HG03196 (cell line): ENCODE measurements at regions not wholly inside any gene's neighbourhood (a gene's known extent, or its start where the extent isn't known, plus 50 kb on each side); places are given as distances from the start of the nearest gene placed in this dataset.
"Not testable (repeated sequence)": the region's sequence is repeated elsewhere in the genome, so short reads cannot be mapped to it uniquely, and the experiment has no call there.

Experiments used
- ATAC-seq: cut with Tn5 transposase; IDR thresholded peaks from one replicate; pipeline ENCODE4 v1.9.1; 2021; ENCODE audit not compliant: unreplicated experiment

DNA sequence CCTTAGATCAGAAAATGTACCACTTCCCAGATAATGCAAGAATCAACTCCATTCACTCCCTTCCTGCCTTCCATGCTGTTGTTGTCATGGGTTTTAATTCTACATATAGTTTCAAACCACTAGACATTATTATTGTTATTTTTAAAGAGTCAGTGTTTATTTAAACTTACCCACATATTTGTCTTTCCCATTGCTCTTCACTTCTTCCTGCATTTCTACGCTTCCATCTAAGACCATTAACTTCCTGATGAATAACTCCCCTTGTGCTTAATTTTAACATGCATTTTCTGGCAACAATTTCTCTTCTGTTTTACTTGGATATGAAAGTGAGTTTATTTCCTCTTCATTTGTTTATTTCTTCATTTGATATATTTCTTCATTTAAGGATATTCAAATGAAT lies 127.1 kb upstream of the FHIT start:
- ATAC-seq, result no peak

DNA sequence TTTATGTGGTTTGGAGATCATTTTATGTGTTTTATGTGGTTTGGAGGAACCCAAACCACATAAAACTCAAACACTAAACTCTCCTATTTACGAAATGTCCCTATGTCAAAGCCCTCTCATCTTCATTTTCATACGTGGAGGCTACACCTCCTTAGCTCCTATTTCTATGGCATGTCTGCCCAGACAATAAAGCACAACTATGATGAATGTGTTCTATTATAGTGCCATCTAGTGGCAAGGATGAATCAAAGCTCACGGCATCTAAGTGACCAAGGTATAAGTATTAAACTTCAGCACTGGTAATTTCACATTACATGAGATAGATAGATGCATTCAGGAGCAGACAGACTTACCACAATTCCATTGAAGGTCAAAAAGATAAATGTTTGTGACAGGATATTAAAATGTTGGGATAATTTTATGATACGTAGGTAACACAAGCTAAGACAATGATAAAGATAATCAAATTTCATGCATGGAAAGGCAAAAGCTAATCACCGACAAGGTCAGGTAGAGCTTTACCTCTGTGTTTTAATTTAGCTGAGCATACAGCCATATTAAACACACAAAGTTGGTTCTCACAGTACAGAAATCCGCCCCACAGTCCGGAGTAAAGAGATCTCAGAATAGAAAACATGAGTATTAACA lies 130.6 kb upstream of the FHIT start:
- no peak for ATAC-seq

DNA sequence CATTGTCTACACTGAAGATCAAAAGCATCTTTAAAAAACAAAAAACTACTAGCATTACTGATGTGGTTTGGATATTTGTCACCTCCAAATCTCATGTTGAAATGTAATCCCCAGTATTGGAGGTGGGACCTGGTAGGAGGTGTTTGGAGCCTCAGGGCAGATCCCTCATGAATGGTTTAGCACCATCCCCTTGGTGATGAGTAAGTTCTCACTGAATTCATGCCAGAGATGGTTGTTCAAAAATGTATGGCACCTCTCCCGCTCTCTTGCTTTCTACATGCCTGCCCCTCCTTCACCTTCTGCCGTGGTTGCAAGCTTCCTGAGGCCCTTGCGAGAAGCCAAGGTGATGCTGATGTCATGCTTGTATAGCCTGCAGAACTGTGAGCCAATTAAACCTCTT lies 136.6 kb upstream of the FHIT start:
- ATAC-seq, result no peak

DNA sequence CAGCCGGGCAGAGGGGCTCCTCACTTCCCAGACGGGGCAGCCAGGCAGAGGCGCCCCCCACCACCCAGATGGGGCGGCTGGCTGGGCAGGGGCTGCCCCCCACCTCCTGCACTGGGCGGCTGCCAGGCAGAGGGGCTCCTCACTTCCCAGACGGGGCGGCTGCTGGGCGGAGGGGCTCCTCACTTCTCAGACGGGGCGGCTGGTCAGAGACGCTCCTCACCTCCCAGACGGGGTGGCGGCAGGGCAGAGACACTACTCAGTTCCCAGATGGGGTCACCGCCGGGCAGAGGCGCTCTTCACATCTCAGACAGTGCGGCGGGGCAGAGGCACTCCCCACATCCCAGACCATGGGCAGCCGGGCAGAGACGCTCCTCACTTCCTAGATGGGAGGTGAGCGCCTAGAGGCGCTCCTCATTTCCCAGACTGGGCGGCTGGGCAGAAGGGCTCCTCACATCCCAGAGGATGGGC lies 142.3 kb upstream of the FHIT start:
- ATAC-seq, result not testable (repeated sequence)

DNA sequence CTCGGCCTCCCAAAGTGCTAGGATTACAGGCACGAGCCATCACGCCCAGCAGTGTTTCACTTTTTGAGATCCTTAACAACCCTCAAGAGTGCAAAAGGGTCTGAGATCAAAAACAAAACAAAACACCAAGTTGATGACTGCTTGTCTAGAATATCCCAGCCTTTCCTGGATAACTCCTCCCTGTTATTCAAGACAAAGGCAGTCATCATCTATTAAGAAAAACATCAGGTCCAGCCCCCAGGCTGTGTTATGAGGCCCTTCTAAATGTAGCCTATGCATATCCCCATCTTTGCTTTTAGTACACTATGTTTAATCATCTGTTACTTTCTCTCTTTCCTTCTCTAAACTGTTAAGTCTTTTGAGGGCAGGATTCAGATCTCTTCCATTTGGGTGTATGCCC lies 150.1 kb upstream of the FHIT start:
- ATAC-seq, result no peak

DNA sequence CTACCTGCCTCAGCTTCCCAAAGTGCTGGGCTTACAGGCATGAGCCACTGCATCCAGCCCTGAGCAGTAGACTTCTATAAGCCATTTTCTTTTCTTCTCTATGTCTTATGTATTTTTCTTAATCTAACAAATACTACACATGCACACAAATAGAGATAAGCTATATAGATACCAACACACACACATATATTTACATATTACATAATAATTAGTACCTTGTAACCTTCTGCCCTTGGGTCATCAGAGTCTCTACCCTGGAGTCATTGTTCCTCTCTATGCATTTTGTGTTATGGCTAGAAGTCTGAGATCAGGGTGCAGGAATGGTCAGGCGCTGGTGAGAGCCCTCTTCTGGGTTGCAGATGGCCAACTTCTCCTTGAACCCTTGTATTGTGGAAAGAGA lies 154.0 kb upstream of the PTPRG start:
- no peak for ATAC-seq

DNA sequence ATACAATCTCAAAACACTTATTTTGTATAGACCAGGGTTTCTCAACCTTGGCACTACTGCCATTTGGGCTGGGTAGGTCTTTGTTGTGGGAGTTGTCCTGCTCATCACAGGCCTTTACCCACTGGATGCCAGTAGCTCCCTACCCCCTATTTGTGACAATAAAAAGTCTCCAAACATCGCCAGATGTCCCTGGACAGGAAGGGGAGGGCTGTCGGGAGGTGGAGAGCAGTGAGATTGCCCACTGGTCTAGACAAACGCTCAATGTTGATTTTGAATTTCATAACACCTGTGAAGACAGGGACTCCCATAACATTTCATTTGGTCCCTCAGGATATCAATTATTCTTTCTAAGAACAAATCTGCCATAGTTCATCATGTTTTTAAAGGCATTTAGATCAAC lies 151.7 kb upstream of the PTPRG start:
- no peak for ATAC-seq

DNA sequence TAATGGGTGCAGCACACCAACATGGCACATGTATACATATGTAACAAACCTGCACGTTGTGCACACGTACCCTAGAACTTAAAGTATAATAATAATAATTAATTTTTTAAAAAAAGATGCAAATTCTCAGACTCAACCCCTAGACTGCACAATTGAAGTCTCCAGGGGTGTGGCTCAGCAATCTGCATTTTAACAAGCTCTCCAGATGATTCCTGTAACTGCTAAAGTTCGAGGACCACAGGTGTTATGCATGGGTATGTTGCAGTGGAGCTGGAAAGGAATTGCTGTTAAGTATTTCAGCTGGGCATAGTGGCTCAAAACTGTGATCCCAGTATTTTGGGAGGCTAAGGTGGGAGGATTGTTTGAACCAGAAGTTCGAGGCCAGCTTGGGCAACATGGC lies 151.0 kb upstream of the PTPRG start:
- ATAC-seq, result not testable (repeated sequence)

DNA sequence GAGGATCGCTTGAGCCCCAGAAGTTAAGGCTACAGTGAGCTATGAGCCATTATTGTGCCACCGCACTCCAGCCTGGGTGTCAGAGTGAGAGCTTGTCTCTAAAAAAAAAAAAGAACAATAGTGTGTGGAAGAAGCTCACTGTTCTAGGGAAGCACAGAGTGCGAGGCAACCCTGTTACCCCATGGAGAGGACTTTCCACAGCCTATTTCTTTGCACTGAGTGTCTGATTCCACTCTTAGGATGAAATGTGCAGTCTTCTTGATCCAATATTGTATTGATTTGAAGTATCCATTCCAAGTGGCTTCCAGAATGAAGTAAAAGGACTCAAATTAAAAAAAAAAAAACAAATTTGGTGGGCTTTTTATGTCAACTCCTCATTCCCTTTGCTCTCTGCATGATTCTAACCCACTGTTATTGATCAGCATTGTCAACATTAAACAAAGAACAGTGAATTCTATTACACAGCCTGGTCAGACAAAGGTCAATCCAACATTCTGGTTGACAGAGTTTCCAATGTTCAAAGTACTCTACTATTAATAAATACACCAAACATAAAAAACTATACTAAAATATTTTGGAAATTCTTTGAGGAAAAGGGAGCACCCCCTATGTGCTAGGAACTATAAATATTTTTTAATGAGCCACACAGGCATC lies 150.2 kb upstream of the PTPRG start:
- no peak for ATAC-seq

DNA sequence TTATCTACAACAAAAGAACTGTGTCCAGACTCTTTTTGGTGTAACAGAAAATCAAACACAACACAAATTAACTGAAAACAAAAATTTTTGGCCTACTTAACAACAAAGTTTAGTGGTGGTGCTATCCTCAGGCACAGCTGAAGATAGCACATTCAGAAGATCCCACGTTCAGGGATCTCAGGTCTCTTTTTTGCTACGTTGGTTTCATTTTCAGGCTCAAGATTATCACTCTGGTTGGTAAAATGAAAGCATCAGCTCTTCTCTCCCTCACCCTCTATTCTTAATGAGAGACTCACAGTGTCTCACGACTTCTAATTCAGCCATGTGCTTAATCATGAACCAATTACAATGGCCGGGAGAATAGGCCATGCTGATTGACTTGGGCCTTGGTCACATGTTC lies 146.9 kb upstream of the PTPRG start:
- ATAC-seq, result no peak

DNA sequence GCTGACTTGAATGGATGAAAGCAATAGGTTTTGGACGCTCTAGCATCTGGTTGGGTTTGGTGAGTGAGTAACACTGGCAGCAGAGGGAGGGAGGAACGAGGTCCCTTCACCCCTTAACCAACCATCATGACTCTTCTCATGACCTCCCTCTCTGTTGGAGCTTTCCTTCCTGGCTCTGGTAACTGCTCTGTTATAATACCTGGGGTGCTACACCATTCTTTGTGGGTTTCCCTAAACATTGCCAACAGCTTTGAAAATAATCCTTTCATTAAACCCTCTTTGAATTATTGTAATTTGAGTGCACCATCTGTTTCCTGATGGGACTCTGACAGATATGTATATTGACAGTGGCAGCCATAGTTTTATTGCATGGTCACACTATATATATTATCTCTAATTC lies 146.2 kb upstream of the PTPRG start:
- no peak for ATAC-seq

DNA sequence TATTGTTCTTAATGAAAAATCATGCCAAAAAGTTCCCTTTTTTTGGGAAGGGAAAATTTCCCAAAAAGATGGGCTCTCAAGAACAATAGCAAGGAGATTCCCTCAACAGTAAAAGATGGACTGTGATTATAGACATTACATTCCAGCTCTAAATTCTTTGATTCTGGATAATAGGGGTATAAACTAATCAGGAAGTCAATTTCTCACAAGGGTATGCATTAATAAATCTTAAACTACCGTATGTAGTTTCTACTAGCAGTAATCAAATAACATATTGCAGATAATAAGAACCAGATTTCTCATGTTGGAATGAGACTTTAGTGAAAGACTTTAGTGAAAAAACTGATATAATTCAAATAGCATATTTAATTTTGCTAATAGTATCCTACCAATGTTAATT lies 144.8 kb upstream of the PTPRG start:
- no peak for ATAC-seq

DNA sequence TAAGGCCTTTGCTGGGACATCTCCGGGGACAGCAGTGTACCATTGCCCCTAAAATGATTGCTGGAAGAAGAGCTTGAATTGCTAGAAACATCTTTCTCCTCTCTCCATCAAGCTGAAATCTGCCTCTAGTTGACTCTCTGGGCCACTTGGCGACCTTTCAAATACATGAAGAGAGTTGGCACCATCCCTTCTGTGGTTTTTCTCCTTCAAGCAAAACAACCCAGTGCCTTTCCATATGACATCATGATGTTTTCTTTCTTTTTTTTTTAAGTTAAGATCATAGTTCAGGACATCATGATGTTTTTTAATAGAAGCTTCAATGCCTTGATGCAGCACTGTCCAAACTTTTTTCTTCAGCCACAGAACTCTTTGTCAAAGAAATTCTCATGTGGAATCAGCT lies 144.0 kb upstream of the PTPRG start:
- ATAC-seq, result no peak

DNA sequence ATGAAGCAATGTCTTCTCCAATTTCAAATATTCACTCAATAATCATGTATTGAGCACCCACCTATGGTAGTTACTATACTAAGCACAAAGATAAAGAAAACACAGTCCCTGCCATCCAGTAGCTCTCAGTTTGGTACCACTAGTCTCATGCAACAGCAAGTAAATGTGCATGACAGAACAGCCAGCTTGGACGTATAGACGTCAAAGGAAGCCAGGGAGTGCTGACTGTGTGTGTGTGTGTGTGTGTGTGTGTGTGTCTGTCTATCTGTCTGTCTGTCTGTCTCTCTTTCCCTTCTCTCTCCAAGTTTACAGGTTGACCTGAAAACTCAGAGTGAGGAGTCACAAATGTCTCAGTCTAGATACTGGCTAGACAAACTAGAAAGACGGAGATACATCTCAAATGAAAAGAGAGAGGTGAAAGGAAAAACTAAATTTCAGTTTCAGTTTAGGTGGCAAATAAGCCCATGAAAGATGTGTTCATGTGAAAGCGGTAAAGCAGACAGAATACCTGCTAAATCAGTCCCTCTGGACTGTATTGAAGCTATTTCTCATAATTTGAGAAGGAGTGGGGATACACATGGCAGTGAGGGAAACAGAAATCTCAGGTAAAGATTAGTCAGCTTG lies 141.1 kb upstream of the PTPRG start:
- ATAC-seq, result no peak

DNA sequence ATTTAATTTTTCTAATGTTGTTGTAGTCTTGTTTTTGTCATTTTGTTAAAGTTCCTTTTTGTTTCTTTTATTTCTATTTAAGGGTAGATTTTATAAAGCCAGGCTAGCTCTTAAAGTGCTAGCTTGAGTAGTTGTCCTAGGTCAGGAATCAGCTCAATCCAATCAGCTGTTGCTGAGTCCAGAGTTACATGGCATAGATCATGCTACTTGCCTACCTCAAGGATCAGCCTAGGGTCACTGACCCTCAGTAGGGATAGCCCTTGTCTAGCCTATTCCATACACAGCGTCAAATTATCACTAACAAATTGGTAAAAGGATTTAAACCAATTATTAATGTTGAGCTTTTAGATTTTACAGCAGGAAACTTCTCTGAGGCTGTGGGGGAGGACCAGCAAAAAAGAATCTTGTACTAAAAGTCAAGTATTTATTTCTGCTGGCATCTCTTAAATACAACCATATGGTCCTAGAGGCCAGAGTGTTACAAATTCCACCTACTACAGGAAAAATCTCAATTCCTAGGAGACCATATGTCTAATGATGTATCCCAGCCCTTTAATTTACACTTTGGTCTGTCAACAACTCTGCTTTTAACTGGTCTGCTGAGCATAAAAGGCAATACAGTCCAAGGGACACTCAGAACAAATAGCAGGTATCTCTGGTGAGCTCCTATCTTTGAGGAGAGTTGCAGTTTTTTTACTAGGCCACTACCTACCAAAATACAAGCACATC lies 138.3 kb upstream of the PTPRG start:
- no peak for ATAC-seq

DNA sequence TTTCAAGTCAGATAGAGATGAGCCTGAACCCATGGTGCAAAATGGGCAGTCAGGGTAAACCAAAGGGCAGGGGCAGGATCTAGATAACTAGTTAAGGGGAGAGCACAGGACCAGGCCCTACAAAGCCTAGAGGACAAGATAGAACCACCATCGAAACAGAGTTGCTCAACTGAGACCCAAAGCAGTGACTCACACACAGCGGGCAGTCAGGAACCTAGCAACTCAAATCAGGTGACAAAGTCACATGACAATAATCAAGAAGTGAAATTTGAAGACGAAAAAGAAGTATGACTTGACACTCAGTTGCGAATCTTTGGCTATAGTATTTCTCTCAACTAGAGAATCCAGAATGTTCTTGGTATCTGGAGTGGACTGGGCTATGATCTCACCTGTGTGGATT lies 136.0 kb upstream of the PTPRG start:
- ATAC-seq, result no peak

DNA sequence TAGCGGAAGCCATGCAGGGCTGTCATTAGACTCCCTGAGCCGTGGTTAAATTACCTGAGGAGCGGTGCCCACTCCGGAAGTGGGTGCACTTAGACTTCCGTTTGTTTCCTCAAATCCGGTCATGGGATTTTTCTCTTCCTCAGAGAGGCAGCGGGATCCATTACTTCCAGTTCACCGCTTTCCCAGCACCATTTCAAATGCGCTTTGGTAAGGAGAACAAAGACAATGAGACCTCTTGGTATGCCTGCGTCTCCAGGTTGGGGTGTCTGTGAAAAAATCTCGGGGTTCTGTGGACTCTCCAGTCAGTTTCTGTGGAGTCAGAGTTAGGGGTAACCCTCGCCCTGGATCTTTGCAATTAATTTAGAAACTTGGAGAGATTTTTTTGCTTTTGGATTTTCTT lies 132.3 kb upstream of the PTPRG start:
- no peak for ATAC-seq

DNA sequence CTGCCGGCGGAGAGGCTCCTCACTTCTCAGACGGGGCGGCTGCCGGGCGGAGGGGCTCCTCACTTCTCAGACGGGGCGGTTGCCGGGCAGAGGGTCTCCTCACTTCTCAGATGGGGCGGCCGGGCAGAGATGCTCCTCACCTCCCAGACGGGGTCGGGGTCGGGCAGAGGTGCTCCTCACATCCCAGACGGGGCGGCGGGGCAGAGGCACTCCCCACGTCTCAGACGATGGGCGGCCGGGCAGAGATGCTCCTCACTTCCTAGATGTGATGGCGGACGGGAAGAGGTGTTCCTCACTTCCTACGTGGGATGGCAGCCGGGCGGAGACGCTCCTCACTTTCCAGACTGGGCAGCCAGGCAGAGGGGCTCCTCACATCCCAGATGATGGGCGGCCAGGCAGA lies 126.5 kb upstream of the PTPRG start:
- ATAC-seq, result not testable (repeated sequence)

DNA sequence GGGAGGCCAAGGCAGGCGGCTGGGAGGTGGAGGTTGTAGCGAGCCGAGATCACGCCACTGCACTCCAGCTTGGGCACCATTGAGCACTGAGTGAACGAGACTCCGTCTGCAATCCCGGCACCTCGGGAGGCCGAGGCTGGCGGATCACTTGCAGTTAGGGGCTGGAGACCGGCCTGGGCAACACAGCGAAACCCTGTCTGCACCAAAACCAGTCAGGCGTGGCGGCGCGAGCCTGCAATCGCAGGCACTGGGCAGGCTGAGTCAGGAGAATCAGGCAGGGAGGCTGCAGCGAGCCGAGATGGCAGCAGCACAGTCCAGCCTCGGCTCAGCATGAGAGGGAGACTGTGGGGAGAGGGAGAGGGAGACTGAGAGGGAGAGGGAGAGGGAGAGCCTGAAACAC lies 126.0 kb upstream of the PTPRG start:
- ATAC-seq, result not testable (repeated sequence)

DNA sequence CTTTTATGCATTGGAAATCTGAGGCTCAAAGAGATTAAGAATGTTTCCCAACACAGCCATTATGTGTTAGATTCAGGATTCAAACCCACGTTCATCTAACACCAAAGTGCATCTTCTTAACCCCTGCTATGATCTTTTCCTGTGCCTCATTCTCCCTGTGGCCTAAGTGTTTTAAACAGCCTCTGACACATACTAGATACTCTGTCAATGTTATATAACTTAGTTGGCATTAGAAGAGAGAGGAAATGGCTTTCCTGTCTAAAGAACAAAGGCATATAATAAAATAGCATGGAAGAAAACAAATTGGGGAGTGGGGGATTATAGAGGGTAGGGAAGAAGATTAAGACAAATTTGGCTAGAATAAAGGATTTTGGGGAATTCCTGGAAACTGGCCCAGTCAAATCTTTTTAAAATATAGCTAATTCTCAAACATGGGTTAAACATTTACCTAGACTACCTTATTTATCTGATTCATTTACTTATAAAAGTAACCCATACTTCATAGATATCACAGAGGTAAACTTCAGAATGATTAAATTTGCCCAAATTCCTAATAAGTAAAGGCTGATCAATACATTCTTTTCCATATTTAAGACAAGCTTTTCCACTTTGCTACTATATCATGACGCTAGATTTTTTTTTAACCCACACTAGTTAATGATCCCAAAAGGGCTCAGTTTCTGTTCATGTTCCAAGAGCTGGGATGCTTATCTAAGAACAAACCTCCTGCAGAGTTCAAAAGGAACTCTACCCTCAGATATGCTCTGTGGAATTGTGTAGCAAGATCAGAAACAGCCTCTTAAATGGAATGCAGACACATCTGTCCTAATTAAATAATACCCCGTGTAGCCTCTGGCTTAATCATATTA lies 122.9 kb upstream of the PTPRG start:
- ATAC-seq, result no peak

DNA sequence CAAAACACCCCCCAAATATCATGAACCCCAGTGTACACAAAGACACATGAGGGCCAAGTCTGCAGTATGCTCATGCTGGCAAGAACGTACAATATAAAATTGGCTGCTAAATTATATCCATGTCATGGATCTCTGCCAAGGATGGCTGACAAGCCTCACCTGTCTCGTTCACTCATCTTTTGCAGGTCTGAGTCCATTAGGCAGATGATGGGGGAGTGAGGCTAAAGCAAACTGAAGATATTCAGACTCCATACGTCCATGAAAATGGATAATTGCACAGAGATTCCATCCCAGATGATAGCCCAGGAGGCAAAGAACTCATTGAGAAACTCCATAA lies 122.3 kb upstream of the PTPRG start:
- ATAC-seq, result no peak
